SK-N-MC (cell line): ENCODE measurements at regions not wholly inside any gene's neighbourhood (a gene's known extent, or its start where the extent isn't known, plus 50 kb on each side); places are given as distances from the start of the nearest gene placed in this dataset.

Experiments
- EZH2 ChIP-seq: fragments of 200-600 bp; sonication (generic); IDR thresholded peaks from one replicate; pipeline ENCODE4 v1.6.1; 2017; ENCODE audit warnings: antibody characterized with exemption
- FOXP2 ChIP-seq: optimal IDR thresholded peaks from 2 replicates; pipeline ENCODE3; 2011; ENCODE audit warnings: mild to moderate bottlenecking, moderate library complexity; ENCODE audit not compliant: insufficient read depth; ENCODE audit errors: extremely low read length, control extremely low read depth
- POLR2AphosphoS5 ChIP-seq: IDR thresholded peaks from 2 replicates; pipeline ENCODE4 v1.6.1; 2012; ENCODE audit warnings: mild to moderate bottlenecking, low read depth, low read length, borderline replicate concordance

DNA sequence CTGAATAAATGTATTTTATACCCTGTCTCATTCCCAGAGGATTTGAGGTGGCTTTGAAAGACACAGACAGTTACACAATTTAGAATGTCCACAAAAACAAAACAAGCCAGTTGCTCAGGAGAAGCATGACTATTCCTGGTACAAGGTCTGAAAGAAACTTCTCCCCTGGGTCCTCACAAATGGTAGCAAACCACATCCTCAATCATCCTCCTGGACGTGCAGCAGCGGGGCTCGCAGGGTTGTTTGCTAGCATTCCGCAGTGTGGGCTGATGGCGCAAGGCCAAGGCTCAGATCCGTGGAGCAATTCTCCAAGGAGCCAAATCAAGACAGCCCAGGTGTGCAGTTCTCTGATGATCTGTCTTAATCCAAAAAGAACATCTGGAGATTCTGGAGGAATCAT lies 210.3 kb downstream of the ACTL7B start:
- TF ChIP-seq EZH2 (no peak), POLR2AphosphoS5 (no peak), FOXP2 (no peak)
